Endothelial cell of umbilical vein (primary cell): ENCODE measurements at regions not wholly inside any gene's neighbourhood (a gene's known extent, or its start where the extent isn't known, plus 50 kb on each side); places are given as distances from the start of the nearest gene placed in this dataset.

ENCODE experiments used
- BruUV-seq: library from RNA; stranded (reverse); fragments of 400-500 nt; replicated peaks from 2 replicates; lab custom pipeline; 2021; lab: Mats Ljungman, UMichigan
- CTCF ChIA-PET: fragments of 300-600, 350-600 bp; sonication (Branson Sonifier 250); formaldehyde crosslinking; loops from one replicate; lab custom pipeline; 2021; ENCODE audit warnings: antibody characterized with exemption, inconsistent platforms; lab: Charles Lee
- POLR2A ChIA-PET: fragments of 300-600, 350-600 bp; sonication (Branson Sonifier 250); formaldehyde crosslinking; loops from one replicate; lab custom pipeline; 2021; ENCODE audit warnings: antibody characterized with exemption, inconsistent platforms; lab: Charles Lee
- DNase-seq: peaks from one replicate; pipeline ENCODE4 v3.0.0-alpha.2; 2011; ENCODE audit warnings: low read depth, low spot score
- FAIRE-seq: peaks from 2 replicates; lab custom pipeline; 2011; peaks lifted over from hg19 to GRCh38; lab: Jason Lieb, UNC
- H2AFZ ChIP-seq: 2 replicates; pipeline ENCODE4 v1.6.0; 2012; ENCODE audit warnings: low read depth, low read length, control low read depth, inconsistent platforms
- H3K27ac ChIP-seq: 2 replicates; pipeline ENCODE4 v1.5.1; 2011; ENCODE audit warnings: low read depth, mild to moderate bottlenecking, control low read depth, low read length, moderate library complexity; ENCODE audit not compliant: insufficient read depth
- H3K27me3 ChIP-seq, 2 experiments: 2 replicates each; pipeline versions ENCODE4 v1.6.0 to v1.6.1; 2011; ENCODE audit warnings: low read length in 2 of 2, mixed read lengths in 1 of 2; ENCODE audit not compliant: control insufficient read depth in 2 of 2, insufficient read depth in 2 of 2
- H3K36me3 ChIP-seq, 2 experiments: 2 replicates in 1 of 2; 3 replicates in 1 of 2; pipeline ENCODE4 v1.5.1; 2011; ENCODE audit warnings: low read length in 2 of 2, mild to moderate bottlenecking in 1 of 2, moderate library complexity in 1 of 2; ENCODE audit not compliant: control insufficient read depth in 2 of 2, insufficient read depth in 2 of 2; ENCODE audit errors: extremely low read depth in 1 of 2
- H3K4me1 ChIP-seq: 3 replicates; pipeline ENCODE4 v1.5.1; 2011; ENCODE audit warnings: mild to moderate bottlenecking, low read length; ENCODE audit not compliant: control insufficient read depth, insufficient read depth; ENCODE audit errors: extremely low read depth
- H3K4me2 ChIP-seq: 2 replicates; pipeline ENCODE4 v1.6.1; 2011; ENCODE audit warnings: low read length, control low read depth, mixed read lengths; ENCODE audit not compliant: insufficient read depth
- H3K4me3 ChIP-seq, 3 experiments: fragments of 200-600 bp in 1 of 3; sonication (generic), shearing (Covaris generic) in 1 of 3; replicated peaks in 1 of 3; 2 replicates each; pipeline ENCODE4 v1.5.1; 2011 to 2016; ENCODE audit warnings: control low read depth in 3 of 3, low read length in 3 of 3, mild to moderate bottlenecking in 2 of 3, inconsistent platforms in 1 of 3, low read depth in 1 of 3, moderate library complexity in 1 of 3; ENCODE audit not compliant: insufficient read depth in 1 of 3
- H3K79me2 ChIP-seq: 2 replicates; pipeline ENCODE4 v1.6.0; 2012; ENCODE audit warnings: low read length, inconsistent platforms; ENCODE audit not compliant: control insufficient read depth, insufficient read depth
- H3K9ac ChIP-seq: replicated peaks from 2 replicates; pipeline ENCODE3; 2011; ENCODE audit warnings: low read length, control low read depth; ENCODE audit not compliant: insufficient read depth; ENCODE audit errors: extremely low read depth
- H3K9me1 ChIP-seq: replicated peaks from 3 replicates; pipeline ENCODE4 v1.6.0; 2011; ENCODE audit warnings: mild to moderate bottlenecking, low read length; ENCODE audit not compliant: control insufficient read depth, insufficient read depth; ENCODE audit errors: extremely low read depth
- H3K9me3 ChIP-seq: replicated peaks from 2 replicates; pipeline ENCODE4 v1.5.1; 2012; ENCODE audit warnings: low read length, inconsistent platforms; ENCODE audit not compliant: control insufficient read depth, insufficient read depth
- H4K20me1 ChIP-seq: replicated peaks from 2 replicates; pipeline ENCODE3; 2011; ENCODE audit warnings: mild to moderate bottlenecking, low read length; ENCODE audit not compliant: control insufficient read depth, insufficient read depth; ENCODE audit errors: extremely low read depth
- CTCF ChIP-seq, 2 donors: IDR thresholded peaks; 1 replicate in 1 of 2; 2 replicates in 1 of 2; pipeline ENCODE4 v1.5.1; 2011; ENCODE audit warnings: low read length in 2 of 2, mild to moderate bottlenecking in 2 of 2, moderate library complexity in 2 of 2, control low read depth in 1 of 2, inconsistent platforms in 1 of 2, low read depth in 1 of 2; ENCODE audit not compliant: insufficient read depth in 1 of 2; ENCODE audit errors: extremely low read depth in 1 of 2
- EZH2 ChIP-seq: IDR thresholded peaks from 2 replicates; pipeline ENCODE4 v1.6.1; 2012; ENCODE audit warnings: borderline replicate concordance, low read depth, mild to moderate bottlenecking, moderate library complexity, low read length, inconsistent platforms; ENCODE audit not compliant: severe bottlenecking
- FOS ChIP-seq: IDR thresholded peaks from 2 replicates; pipeline ENCODE4 v1.6.1; 2011; ENCODE audit warnings: mild to moderate bottlenecking, low read length, moderate library complexity, borderline replicate concordance; ENCODE audit not compliant: insufficient read depth
- GATA2 ChIP-seq: IDR thresholded peaks from 2 replicates; pipeline ENCODE4 v1.7.0; 2011; ENCODE audit warnings: low read depth, mild to moderate bottlenecking, moderate library complexity, mixed read lengths, low read length; ENCODE audit not compliant: insufficient read length, insufficient read depth
- JUN ChIP-seq: IDR thresholded peaks from 2 replicates; pipeline ENCODE4 v1.6.1; 2011; ENCODE audit warnings: borderline replicate concordance, low read depth; ENCODE audit not compliant: insufficient read length, insufficient read depth
- MYC ChIP-seq: IDR thresholded peaks from one replicate; pipeline ENCODE4 v1.6.1; 2011; ENCODE audit warnings: mild to moderate bottlenecking, low read depth, low read length
- POLR2A ChIP-seq: IDR thresholded peaks from 2 replicates; pipeline ENCODE4 v1.6.1; 2012; ENCODE audit warnings: low read depth, mild to moderate bottlenecking, control low read depth, low read length
- POLR2AphosphoS5 ChIP-seq: IDR thresholded peaks from 2 replicates; pipeline ENCODE4 v1.6.1; 2012; ENCODE audit warnings: low read depth, mild to moderate bottlenecking, control low read depth, low read length, moderate library complexity; ENCODE audit not compliant: insufficient read depth
- dilution Hi-C: fragments of 300-500 bp; cut with MboI; formaldehyde crosslinking; loops from one replicate; pipeline ENCODE4 v1.15.0; 2019; ENCODE audit warnings: low sequenced_read_pairs; ENCODE audit not compliant: extremely low pct_ligation_motif_present
- intact Hi-C: fragments of 100-400 bp; cut with micrococcal nuclease; formaldehyde crosslinking; loops from one replicate; pipeline ENCODE4 v1.10.0; 2022
- TF ChIP-seq, protein P1 (sequence below): IDR thresholded peaks from 2 replicates; pipeline ENCODE4 v1.6.1; 2011; ENCODE audit not compliant: insufficient read depth, insufficient read length

DNA sequence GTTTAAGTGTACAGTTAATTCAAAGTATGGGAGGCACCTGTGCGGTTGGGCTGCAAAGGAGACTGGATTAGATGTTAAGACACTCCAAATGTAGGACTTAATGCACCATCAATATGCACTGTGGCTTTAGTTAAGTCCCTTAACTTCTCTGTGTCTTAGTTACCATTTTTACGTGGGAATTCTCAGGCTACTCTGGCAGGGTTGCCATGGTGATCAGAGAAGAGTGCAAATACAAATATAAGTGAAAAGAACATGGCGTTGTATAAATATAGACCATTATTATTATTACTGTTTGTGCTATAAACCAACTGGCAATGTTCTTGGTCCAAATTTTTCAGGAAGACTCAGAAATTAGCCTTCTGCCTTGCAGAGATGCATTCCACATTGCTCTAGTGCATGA is 595.6 kb downstream of the NPHP4 start:
- no peak for DNase-seq
- intact Hi-C loops: no loop called here
- no TSS peak for BruUV-seq
- TF ChIP-seq MYC: no peak
- no peak for TF ChIP-seq JUN
- no peak for TF ChIP-seq POLR2AphosphoS5
- no peak for TF ChIP-seq POLR2A
- no peak for TF ChIP-seq CTCF (IDR thresholded peaks at IDR 0.05; ENCODE audit: extremely low read depth in 1 of 2, insufficient read depth in 1 of 2, low read depth in 1 of 2, low read length in 2 of 2)
- TF ChIP-seq FOS: no peak
- no peak for TF ChIP-seq EZH2
- no peak for TF ChIP-seq GATA2
- TF ChIP-seq, protein P1, sequence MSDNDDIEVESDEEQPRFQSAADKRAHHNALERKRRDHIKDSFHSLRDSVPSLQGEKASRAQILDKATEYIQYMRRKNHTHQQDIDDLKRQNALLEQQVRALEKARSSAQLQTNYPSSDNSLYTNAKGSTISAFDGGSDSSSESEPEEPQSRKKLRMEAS: no peak
- dilution Hi-C loops: no loop called here
- peaks cover 3% of the 10 kb centered on the region for H3K9me3 ChIP-seq
- no peak for FAIRE-seq
- no peaks in the 10 kb centered on the region for H3K4me1 ChIP-seq
- H4K20me1 ChIP-seq: no peaks in the 10 kb centered on the region
- H3K9me1 ChIP-seq: no peaks in the 10 kb centered on the region
- POLR2A ChIA-PET: no interaction called here
- no peak overlapping the region for H3K4me3 ChIP-seq
- no peaks in the 10 kb centered on the region for H3K79me2 ChIP-seq
- no peak overlapping the region for H3K27ac ChIP-seq
- H3K36me3 ChIP-seq: no peaks in the 10 kb centered on the region
- H3K4me2 ChIP-seq: no peak overlapping the region
- H3K27me3 ChIP-seq: no peaks in the 10 kb centered on the region
- no peak overlapping the region for H2AFZ ChIP-seq
- CTCF ChIA-PET: no interaction called here
- no peak overlapping the region for H3K9ac ChIP-seq
